NCI-H82 treated with DMSO at 0.1 percent for 48 hours (cell line): ENCODE measurements at regions not wholly inside any gene's neighbourhood (a gene's known extent, or its start where the extent isn't known, plus 50 kb on each side); places are given as distances from the start of the nearest gene placed in this dataset.
A peak's percentile ranks its signal among the peaks of the same experiment; 100 is the strongest.
"Not testable (repeated sequence)": the region's sequence is repeated elsewhere in the genome, so short reads cannot be mapped to it uniquely, and the experiment has no call there.

ENCODE experiments used
- DNase-seq: peaks from one replicate; lab custom pipeline; 2025; ENCODE audit not compliant: unreplicated experiment; lab: John Stamatoyannopoulos, UW

- no peak for DNase-seq
Observed at GRCh38 chr5:143947313-143947712, 135.4 kb downstream of the HMHB1 start.

DNA sequence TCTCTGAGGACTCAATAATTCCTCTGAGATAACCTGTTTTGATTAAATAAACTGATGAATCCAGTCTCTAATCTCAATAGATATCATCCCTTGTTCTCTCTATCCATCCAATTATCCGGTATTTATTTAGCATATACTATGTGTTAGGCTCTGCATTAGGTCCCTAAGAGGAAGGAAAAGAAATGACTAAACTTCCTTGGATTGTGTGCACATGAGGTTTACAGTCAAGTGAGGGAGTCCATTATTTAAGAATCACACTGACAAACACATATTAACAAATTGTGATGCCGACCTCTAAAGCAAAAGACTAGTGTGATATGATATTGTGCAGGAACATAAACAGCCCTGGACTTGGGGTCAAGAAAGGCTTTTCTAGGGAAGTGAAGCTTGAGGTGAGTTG is 140.8 kb downstream of the HMHB1 start:
- no peak for DNase-seq

DNA sequence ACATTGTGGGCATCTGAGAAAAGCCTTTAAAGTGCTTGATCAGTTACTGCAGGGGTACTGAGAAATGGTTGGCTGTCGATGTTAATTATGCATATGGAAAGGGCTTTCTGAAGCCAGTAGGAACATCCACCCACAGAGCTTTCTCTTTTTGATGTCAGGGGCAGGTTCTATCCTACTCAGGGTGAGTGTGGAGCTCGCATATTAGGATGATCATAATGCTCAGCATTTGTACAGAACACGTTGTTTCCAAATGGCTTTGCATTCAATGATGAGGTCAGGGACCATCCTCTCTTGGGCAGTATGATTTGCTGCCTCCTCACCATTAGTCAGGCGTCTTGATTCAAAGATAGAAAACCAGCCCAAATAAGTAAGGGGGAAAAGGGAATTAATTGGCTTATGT is 141.9 kb downstream of the HMHB1 start:
- DNase-seq, result no peak

GRCh38 chr5:143955141-143955540 is 143.2 kb downstream of the HMHB1 start:
- DNase-seq, result no peak

GRCh38 chr5:143957455-143957854 is 145.5 kb downstream of the HMHB1 start:
- no peak for DNase-seq

DNA sequence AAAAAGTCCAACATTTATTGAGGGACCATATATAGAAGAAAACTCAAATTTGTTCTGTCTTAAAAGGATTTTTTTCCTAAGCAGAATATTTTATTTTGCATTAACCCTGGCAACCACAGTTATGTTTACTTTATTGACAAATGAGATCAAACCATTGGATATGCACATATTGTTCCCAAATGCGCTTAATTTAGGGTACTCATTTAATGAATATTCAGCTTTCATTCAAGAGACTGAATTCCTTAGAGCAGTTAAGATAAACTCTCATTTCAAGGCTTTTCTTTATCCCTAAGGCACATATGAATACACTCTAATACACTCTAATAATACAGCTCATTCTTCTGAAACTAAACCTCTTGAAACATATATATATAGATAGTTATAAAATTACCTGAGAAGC is 150.2 kb downstream of the HMHB1 start:
- DNase-seq, result no peak

DNA sequence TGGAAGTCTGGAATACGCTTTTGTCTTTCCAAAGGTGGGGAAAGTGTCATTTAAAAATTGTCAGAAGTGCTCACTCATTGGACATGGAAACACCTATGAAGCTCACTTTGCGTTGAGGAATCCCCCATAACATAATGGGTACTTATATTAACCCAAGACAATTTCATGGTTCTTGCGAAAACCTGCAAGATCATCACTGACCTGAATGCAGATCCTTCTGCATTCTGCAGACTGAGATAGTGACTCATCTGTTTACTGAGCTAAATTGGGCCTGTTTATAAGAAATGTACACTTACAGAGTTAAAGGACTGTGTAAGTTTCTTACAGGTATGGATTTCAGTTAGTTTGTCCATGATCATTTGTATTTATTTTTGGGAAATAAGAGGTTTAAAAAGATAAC is 153.0 kb downstream of the HMHB1 start:
- DNase-seq, result no peak

GRCh38 chr5:143966280-143966679 is 154.3 kb downstream of the HMHB1 start:
- DNase-seq, result no peak

DNA sequence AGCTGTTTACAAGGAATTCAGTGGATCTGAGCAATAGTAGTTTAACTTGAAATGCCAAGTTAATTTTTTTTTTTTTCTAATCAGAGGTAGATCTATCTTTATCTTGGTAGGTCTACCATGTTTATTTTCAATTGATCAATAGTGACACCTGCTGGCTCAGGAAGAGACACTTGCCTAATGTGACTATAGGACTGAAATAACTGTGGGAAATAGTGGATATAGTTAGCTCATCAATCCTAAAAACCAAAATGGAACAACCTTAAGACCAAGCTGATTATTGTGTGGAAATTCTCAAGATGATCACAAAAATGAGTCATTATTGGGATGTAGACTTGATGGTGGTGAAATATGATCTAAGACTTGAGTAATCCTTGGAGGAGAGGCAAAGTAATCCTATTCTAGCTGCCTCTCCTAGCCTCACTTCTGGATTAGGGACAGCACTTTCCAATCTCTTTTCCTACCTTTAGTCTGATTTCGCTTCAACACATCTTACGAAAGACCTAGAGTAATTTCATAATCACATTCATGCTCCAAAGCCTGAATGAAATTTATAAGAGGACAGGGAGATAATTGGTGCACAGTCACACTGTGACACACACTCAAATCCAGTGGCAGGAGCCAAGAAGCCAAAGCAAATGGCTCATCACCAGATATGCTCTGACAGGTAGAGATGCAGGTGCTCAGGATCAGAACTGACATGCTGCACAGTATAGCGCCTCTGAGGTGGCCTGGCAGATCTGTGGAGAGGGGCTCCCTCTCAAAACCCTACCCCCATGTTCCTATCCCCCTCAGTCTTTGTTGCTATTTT is 156.3 kb downstream of the HMHB1 start:
- peak; percentile 17 for DNase-seq

DNA sequence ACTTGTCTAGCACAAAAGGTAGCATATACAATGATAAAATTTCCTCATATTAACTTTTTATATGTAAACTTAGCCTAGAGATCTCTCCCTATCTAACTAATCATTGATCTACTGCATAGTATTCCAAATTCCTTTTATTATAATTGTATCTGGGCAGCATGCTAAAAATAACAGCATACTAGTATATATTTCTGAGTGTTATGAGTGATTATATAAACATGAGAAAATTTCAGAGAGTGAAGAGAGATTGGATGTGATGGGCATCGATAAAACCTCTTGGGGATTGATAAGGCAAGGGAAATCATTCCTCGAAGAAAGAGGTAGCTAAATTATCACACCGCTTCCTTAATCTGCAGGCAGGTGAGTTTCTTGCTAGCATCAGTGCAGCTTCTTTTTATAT is 158.2 kb downstream of the HMHB1 start:
- no peak for DNase-seq

DNA sequence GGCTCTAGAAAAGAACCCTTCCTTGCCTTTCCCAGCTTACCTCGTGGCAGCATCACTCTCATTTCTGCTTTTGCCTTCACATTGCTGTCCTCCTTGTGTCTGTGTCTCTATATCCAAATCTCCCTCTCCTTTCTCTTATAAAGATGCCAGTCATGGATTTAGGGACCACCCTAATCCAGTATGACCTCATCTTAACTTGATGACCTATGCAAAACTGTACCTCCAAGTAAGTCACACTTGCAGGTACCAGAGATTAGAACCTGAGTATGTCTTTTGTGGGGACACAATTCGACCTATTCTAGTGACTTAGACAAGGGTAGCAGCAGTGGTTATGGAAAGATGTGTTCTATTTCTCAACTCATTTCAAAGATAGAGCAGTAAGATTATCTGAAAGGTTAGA is 160.1 kb downstream of the HMHB1 start:
- DNase-seq, result no peak

DNA sequence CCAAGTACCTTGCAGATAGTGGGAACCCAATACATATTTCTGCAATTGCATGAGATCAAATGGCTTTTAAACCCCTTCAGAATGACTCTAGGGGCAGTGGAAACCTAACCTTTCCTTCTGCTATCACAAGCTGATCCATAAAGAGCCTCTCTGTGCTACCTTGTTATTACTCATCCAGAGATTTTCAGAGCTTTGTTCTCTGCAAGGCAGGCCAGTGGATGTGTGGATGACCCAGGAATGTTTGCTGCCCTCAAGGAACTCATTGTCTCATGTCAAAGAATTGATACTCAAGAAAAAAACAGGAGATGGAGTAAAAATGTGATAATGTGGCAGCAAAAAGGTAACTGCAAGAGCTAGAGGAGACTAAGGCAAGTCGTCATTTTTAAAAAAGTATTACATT is 164.1 kb downstream of the HMHB1 start:
- no peak for DNase-seq

GRCh38 chr5:143977891-143978461 is 166.0 kb downstream of the HMHB1 start:
- no peak for DNase-seq

- DNase-seq, result no peak
Observed at GRCh38 chr5:143979044-143979690, 167.2 kb downstream of the HMHB1 start.

GRCh38 chr5:143980506-143980905 is 168.5 kb downstream of the HMHB1 start:
- no peak for DNase-seq

- DNase-seq, result not testable (repeated sequence)
Observed at GRCh38 chr5:143982957-143983356, 171.0 kb downstream of the HMHB1 start.

DNA sequence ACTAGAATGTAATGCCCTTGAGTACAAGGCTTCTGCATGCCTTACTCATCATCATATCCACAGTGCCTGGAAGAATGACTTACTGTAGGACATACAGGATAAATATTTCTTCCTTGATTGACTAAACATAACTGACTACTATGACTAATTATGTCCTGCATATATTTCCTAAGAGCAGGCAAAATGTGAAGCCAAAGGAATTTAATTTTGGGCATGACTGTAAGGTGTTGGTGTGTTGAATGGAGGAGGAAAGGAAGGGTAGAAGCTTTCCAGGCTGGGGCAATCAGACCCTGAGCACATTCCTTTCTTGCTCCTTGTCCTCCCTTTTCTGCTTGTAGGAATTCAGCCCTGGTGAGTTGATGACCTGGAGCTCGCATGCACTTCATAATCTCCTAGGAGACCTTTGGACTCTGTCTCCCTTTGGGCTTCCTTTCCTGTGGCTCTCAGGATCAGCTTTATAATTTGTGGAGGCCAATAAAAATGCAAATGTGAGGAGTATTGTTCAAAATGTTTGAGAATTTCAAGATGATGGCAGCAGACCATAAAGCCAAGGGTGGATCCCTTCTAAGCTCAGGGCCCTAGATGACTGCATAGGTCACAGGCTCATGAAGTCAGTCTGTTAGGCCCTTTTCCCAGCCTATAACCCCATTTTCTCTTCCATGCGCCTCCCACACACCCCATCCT is 174.0 kb downstream of the HMHB1 start:
- DNase-seq, result no peak

DNA sequence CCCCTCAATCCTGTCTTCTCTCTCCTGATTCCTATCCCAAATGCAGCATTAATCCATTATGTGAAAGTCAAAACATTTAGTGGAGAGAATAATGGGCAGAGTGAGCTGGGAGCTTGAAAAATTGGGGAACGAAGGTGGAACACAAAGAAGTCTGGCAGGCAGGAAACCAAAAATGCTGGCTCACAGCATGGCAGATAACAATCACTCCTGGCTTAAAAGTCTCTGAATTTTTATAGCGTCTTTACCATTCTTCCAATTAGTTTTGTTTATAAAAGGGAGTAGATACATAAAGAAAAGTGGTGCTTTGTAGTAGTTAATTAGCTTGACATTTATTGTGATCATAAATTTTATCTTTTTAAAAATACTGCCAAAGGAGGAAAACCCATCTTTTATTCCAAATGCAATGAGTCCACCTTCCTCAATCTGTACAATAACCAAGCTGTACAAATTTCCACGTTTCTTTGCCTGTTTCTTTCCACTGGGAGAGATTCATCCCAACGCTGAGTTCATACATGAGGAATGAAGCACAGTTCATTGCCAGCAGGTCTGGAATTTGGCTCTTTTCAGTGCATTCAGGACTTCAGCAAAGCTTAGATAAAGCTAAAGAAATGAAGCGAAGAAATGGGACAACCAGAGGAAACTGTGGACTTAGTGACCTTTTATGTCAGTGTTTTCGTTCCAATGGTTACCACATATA is 174.7 kb downstream of the HMHB1 start:
- DNase-seq, result no peak

- DNase-seq, result no peak
Observed at GRCh38 chr5:143987264-143987663, 175.3 kb downstream of the HMHB1 start.

DNA sequence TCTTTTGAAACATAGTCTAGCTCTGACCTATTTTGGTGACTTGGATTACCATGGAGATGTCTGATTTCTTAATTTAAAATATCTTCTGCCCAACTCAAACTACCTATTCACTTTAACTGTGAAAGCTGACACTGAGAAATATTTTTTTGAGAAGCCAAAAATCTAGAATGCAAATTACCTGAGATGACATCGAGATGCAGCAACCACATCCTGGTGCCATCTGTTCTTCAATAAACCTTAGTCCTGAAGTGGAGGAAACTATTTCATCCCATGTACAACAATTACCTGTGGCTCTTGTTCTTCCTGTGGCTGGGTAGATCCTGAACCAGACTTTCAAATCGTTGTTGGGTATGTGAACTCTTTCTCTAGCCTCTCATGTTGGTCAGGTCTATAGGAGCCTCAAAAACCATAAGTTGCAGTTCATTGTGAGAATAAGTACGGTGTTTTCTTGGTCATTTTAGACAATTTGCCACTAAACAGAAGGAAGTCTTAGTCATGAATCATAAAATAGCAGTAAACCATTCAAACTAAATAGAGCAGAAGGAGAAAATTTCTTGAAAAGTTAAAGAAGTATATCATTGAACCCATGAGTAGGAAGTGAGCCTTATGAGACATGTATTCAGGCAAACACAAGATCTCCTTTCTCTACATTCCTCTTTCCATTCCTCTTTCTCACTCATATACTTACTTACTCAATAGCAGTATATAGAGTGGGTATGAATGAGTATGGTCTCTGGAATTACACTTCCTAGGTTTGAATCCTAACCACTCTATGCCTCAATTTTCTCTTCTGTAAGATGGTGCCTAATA is 176.0 kb downstream of the HMHB1 start:
- no peak for DNase-seq
